B cell (primary cell): ENCODE measurements at regions not wholly inside any gene's neighbourhood (a gene's known extent, or its start where the extent isn't known, plus 50 kb on each side); places are given as distances from the start of the nearest gene placed in this dataset.

Experiments
- ATAC-seq: fragments of 200-7000 bp; cut with Tn5 transposase; one replicate; pipeline ENCODE4 v1.10.0; 2021; ENCODE audit warnings: low read depth, mild to moderate bottlenecking, moderate number of reproducible peaks, moderate library complexity
- CTCF ChIA-PET: fragments of 350-600 bp; sonication (Branson Sonifier 250); formaldehyde crosslinking; loops from one replicate; lab custom pipeline; 2021; ENCODE audit warnings: antibody characterized with exemption, inconsistent platforms; lab: Charles Lee
- POLR2A ChIA-PET: fragments of 350-600 bp; sonication (Branson Sonifier 250); formaldehyde crosslinking; loops from one replicate; lab custom pipeline; 2021; ENCODE audit warnings: antibody characterized with exemption; lab: Charles Lee
- DNase-seq: peaks from one replicate; pipeline ENCODE4 v3.0.0; 2013
- H2AFZ ChIP-seq: 2 replicates; pipeline ENCODE4 v1.6.1; 2012; ENCODE audit warnings: mild to moderate bottlenecking, low read depth, low read length; ENCODE audit not compliant: insufficient read depth, poor library complexity, severe bottlenecking
- H3K27ac ChIP-seq, 2 donors: 1 replicate in 1 of 2; 2 replicates in 1 of 2; pipeline ENCODE4 v1.5.1; 2012 to 2013; ENCODE audit warnings: low read length in 2 of 2, mild to moderate bottlenecking in 2 of 2, moderate library complexity in 1 of 2
- H3K27me3 ChIP-seq, 4 experiments: fragments of 200-600 bp in 1 of 4; sonication (generic) in 1 of 4; replicated peaks in 1 of 4; 1 replicate in 2 of 4; 2 replicates in 2 of 4; pipeline versions ENCODE4 v1.6.1 to v1.7.0; 2013 to 2016; ENCODE audit warnings: low read length in 3 of 4, mild to moderate bottlenecking in 2 of 4, mixed read lengths in 1 of 4, moderate library complexity in 1 of 4; ENCODE audit not compliant: insufficient read depth in 4 of 4, control insufficient read depth in 3 of 4; ENCODE audit errors: control extremely low read depth in 1 of 4
- H3K36me3 ChIP-seq, 2 experiments: replicated peaks in 1 of 2; 1 replicate in 1 of 2; 2 replicates in 1 of 2; pipeline versions ENCODE4 v1.6.1 to v1.7.1; 2013; ENCODE audit warnings: low read length in 1 of 2; ENCODE audit not compliant: insufficient read depth in 2 of 2, control insufficient read depth in 1 of 2; ENCODE audit errors: control extremely low read depth in 1 of 2, extremely low read depth in 1 of 2
- H3K4me1 ChIP-seq, 2 donors: fragments of 200-600 bp in 1 of 2; sonication (generic) in 1 of 2; 1 replicate in 1 of 2; 2 replicates in 1 of 2; pipeline versions ENCODE4 v1.5.1 to v1.6.1; 2013 to 2017; ENCODE audit warnings: low read length in 2 of 2; ENCODE audit not compliant: control insufficient read depth in 2 of 2, insufficient read depth in 2 of 2
- H3K4me2 ChIP-seq: replicated peaks from 2 replicates; pipeline ENCODE3; 2012; ENCODE audit warnings: mild to moderate bottlenecking, low read depth, low read length; ENCODE audit not compliant: poor library complexity, severe bottlenecking
- H3K4me3 ChIP-seq, 5 experiments: fragments of 200-600 bp in 1 of 5; sonication (generic) in 1 of 5; 1 replicate in 3 of 5; 2 replicates in 2 of 5; pipeline versions ENCODE4 v1.5.1 to v1.7.0; 2011 to 2016; ENCODE audit warnings: low read length in 4 of 5, mild to moderate bottlenecking in 4 of 5, low read depth in 2 of 5, control low read depth in 1 of 5, moderate library complexity in 1 of 5; ENCODE audit not compliant: insufficient read depth in 1 of 5; ENCODE audit errors: control extremely low read depth in 1 of 5, extremely low read depth in 1 of 5
- H3K79me2 ChIP-seq: fragments of 200-600 bp; sonication (generic); one replicate; pipeline ENCODE4 v1.6.0; 2016; ENCODE audit warnings: low read length; ENCODE audit not compliant: control insufficient read depth, insufficient read depth
- H3K9ac ChIP-seq: fragments of 200-600 bp; sonication (generic); 2 replicates; pipeline ENCODE4 v1.6.1; 2017; ENCODE audit warnings: mild to moderate bottlenecking, low read length, moderate library complexity
- H3K9me3 ChIP-seq, 3 donors: one replicate each; pipeline versions ENCODE4 v1.6.1 to v1.7.1; 2013; ENCODE audit warnings: low read length in 2 of 3; ENCODE audit not compliant: control insufficient read depth in 2 of 3, insufficient read depth in 1 of 3; ENCODE audit errors: control extremely low read depth in 1 of 3
- H4K20me1 ChIP-seq: 2 replicates; pipeline ENCODE4 v1.6.0; 2012; ENCODE audit warnings: mild to moderate bottlenecking, low read length; ENCODE audit not compliant: insufficient read depth, control insufficient read depth, poor library complexity, severe bottlenecking
- H3K27ac Mint-ChIP-seq: one replicate; pipeline ENCODE4 v1.8.0; 2021; ENCODE audit warnings: mixed read lengths
- H3K27me3 Mint-ChIP-seq: one replicate; pipeline ENCODE4 v1.8.0; 2021; ENCODE audit warnings: mixed read lengths
- H3K4me1 Mint-ChIP-seq: one replicate; pipeline ENCODE4 v1.8.0; 2021; ENCODE audit warnings: mixed read lengths
- H3K4me3 Mint-ChIP-seq: one replicate; pipeline ENCODE4 v1.8.0; 2021; ENCODE audit warnings: mixed read lengths
- H3K9me3 Mint-ChIP-seq: one replicate; pipeline ENCODE4 v1.8.0; 2022; ENCODE audit warnings: mixed read lengths; ENCODE audit not compliant: insufficient read depth
- EZH2 ChIP-seq: IDR thresholded peaks from 2 replicates; pipeline ENCODE4 v1.6.1; 2012; ENCODE audit warnings: borderline replicate concordance, low read depth, mild to moderate bottlenecking, moderate library complexity, low read length; ENCODE audit not compliant: insufficient read depth, poor library complexity, severe bottlenecking
- WGBS: methylation state at CpG from one replicate; pipeline ENCODE4 v1.1.5; 2013; ENCODE audit warnings: missing lambda C conversion rate; ENCODE audit not compliant: insufficient coverage; 5-methylcytosine and 5-hydroxymethylcytosine counted together
- intact Hi-C: fragments of 100-400 bp; cut with micrococcal nuclease; formaldehyde crosslinking; loops from one replicate; pipeline ENCODE4 v1.10.0; 2022
- TF ChIP-seq, protein P1 (sequence below): fragments of 200-600 bp; IDR thresholded peaks from one replicate; pipeline ENCODE4 v1.8.0; 2022; ENCODE audit warnings: antibody characterized with exemption, mild to moderate bottlenecking

GRCh38 chr3:159627229-159627628, 361.4 kb upstream of the IL12A start:
- no peaks in the 10 kb centered on the region for H4K20me1 ChIP-seq
- no peak overlapping the region for H3K4me3 Mint-ChIP-seq
- intact Hi-C loops, result no loop called here
- H3K4me1 Mint-ChIP-seq, result no peaks in the 10 kb centered on the region
- no peaks in the 10 kb centered on the region for H3K9me3 ChIP-seq
- H3K36me3 ChIP-seq, result no peaks in the 10 kb centered on the region
- WGBS, result no CpG with 5 or more reads among the region's 2 CpGs
- no peak for TF ChIP-seq EZH2
- TF ChIP-seq, protein P1, sequence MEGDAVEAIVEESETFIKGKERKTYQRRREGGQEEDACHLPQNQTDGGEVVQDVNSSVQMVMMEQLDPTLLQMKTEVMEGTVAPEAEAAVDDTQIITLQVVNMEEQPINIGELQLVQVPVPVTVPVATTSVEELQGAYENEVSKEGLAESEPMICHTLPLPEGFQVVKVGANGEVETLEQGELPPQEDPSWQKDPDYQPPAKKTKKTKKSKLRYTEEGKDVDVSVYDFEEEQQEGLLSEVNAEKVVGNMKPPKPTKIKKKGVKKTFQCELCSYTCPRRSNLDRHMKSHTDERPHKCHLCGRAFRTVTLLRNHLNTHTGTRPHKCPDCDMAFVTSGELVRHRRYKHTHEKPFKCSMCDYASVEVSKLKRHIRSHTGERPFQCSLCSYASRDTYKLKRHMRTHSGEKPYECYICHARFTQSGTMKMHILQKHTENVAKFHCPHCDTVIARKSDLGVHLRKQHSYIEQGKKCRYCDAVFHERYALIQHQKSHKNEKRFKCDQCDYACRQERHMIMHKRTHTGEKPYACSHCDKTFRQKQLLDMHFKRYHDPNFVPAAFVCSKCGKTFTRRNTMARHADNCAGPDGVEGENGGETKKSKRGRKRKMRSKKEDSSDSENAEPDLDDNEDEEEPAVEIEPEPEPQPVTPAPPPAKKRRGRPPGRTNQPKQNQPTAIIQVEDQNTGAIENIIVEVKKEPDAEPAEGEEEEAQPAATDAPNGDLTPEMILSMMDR, result no peak
- H3K4me2 ChIP-seq, result no peak overlapping the region
- peaks cover 3% of the 10 kb centered on the region for H3K9me3 Mint-ChIP-seq
- ATAC-seq (no peak), DNase-seq (no peak)
- no peaks in the 10 kb centered on the region for H3K4me1 ChIP-seq
- no peaks in the 10 kb centered on the region for H3K79me2 ChIP-seq
- no peak overlapping the region for H2AFZ ChIP-seq
- peaks cover 9% of the 10 kb centered on the region for H3K27me3 Mint-ChIP-seq
- no peaks in the 10 kb centered on the region for H3K27me3 ChIP-seq
- CTCF ChIA-PET, result no interaction called here
- H3K27ac ChIP-seq, result no peak overlapping the region
- H3K4me3 ChIP-seq, result no peak overlapping the region
- no peak overlapping the region for H3K27ac Mint-ChIP-seq
- H3K9ac ChIP-seq, result no peak overlapping the region
- POLR2A ChIA-PET, result no interaction called here

DNA sequence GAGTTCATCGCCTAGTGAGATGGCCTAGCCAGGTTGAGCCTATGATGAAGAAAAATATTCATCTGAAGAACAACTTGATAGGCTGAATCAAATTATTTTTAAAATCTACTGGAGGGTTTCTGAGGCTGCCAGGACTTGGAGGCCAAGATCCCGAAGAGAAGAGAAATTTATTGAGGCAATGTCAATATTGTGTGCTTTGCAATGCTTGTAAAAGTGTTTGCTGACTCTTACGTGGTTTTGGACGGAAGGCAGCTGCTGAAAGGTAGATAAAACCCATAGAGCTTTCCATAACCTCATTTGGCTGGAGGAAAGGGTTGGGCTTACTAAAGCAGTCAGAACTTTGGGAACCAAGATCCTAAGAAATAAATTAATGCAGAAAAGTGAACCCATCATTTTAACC, 361.0 kb upstream of the IL12A start:
- H3K4me1 Mint-ChIP-seq, result no peaks in the 10 kb centered on the region
- H3K9me3 ChIP-seq, result no peaks in the 10 kb centered on the region
- H4K20me1 ChIP-seq, result no peaks in the 10 kb centered on the region
- no peak overlapping the region for H3K4me3 Mint-ChIP-seq
- no peak overlapping the region for H3K9ac ChIP-seq
- TF ChIP-seq, protein P1, result no peak
- TF ChIP-seq EZH2, result no peak
- H3K36me3 ChIP-seq, result no peaks in the 10 kb centered on the region
- peaks cover 9% of the 10 kb centered on the region for H3K27me3 Mint-ChIP-seq
- H3K4me3 ChIP-seq, result no peak overlapping the region
- no peak for DNase-seq
- H3K79me2 ChIP-seq, result no peaks in the 10 kb centered on the region
- H3K9me3 Mint-ChIP-seq, result peaks cover 3% of the 10 kb centered on the region
- intact Hi-C loops, result no loop called here
- CTCF ChIA-PET, result no interaction called here
- no peak overlapping the region for H3K27ac Mint-ChIP-seq
- no peak overlapping the region for H3K27ac ChIP-seq
- no peak overlapping the region for H3K4me2 ChIP-seq
- H3K27me3 ChIP-seq, result no peaks in the 10 kb centered on the region
- H2AFZ ChIP-seq, result no peak overlapping the region
- POLR2A ChIA-PET, result no interaction called here
- ATAC-seq, result no peak
- no peaks in the 10 kb centered on the region for H3K4me1 ChIP-seq
- 17% methylated on average over 1 of the region's 4 CpGs for WGBS
